ENCODE measurements at regions not wholly inside any gene's neighbourhood (a gene's known extent, or its start where the extent isn't known, plus 50 kb on each side); places are given as distances from the start of the nearest gene placed in this dataset.

GRCh38 chr20:52047811-52048764 lies 143.5 kb downstream of the ZFP64 start:
- TF ChIP-seq CTCF (IDR thresholded peaks at IDR 0.05) (no peak), POLR2A (IDR thresholded peaks at IDR 0.05) (no peak)

Data from body of pancreas (tissue), 4 donors.